Spinal cord (tissue), 9 donors: ENCODE measurements at regions not wholly inside any gene's neighbourhood (a gene's known extent, or its start where the extent isn't known, plus 50 kb on each side); places are given as distances from the start of the nearest gene placed in this dataset.

ENCODE experiments used
- DNase-seq, 6 donors: peaks; one replicate each; pipeline versions ENCODE4 v3.0.0 to v3.0.0-alpha.2; 2013 to 2015; ENCODE audit warnings: low spot score in 6 of 6, low read depth in 4 of 6
- H3K27ac ChIP-seq: one replicate; pipeline ENCODE4 v1.5.1; 2013; ENCODE audit warnings: low read depth, low read length, control low read depth
- H3K27me3 ChIP-seq: one replicate; pipeline ENCODE4 v1.6.1; 2013; ENCODE audit warnings: low read length; ENCODE audit not compliant: control insufficient read depth, insufficient read depth
- H3K36me3 ChIP-seq: one replicate; pipeline ENCODE4 v1.6.1; 2013; ENCODE audit warnings: low read length; ENCODE audit not compliant: control insufficient read depth, insufficient read depth
- H3K4me1 ChIP-seq: one replicate; pipeline ENCODE4 v1.6.1; 2013; ENCODE audit warnings: low read length; ENCODE audit not compliant: control insufficient read depth, insufficient read depth
- H3K4me3 ChIP-seq: one replicate; pipeline ENCODE4 v1.5.1; 2013; ENCODE audit warnings: low read depth, low read length, control low read depth
- H3K9me3 ChIP-seq: one replicate; pipeline ENCODE4 v1.6.1; 2013; ENCODE audit warnings: low read length; ENCODE audit not compliant: control insufficient read depth, insufficient read depth
- WGBS: methylation state at CpG from one replicate; pipeline ENCODE4 v1.1.5; 2013; ENCODE audit warnings: missing lambda C conversion rate; ENCODE audit not compliant: insufficient coverage; 5-methylcytosine and 5-hydroxymethylcytosine counted together
- donor health status: healthy.

DNA sequence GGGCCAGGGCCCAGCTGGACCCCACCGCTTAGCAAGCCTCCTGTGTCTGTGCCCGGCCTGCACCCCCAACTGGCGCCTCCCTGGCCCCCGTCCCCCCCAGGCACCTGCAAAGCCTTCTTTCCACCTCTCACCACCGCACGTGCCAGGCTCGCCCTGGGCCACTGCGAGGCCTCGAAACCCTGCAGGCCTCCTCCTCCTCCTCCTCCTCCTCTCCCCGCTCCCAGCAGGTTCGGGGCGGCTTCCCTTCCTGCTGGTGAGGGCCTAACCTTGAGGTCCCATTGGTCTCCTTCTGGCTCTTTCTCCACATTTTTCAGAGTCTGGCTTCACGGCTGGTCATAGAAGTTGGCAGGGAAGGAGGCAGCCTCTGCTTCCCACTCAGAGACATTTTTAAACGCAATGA is 76.8 kb upstream of the GATA5 start:
- no peaks in the 10 kb centered on the region for H3K9me3 ChIP-seq
- WGBS, result 77% methylated on average over 7 of the region's 14 CpGs
- no peaks in the 10 kb centered on the region for H3K36me3 ChIP-seq
- H3K27ac ChIP-seq, result no peak overlapping the region
- peaks cover 72% of the 10 kb centered on the region for H3K4me1 ChIP-seq
- no peak overlapping the region for H3K4me3 ChIP-seq
- H3K27me3 ChIP-seq, result peaks cover 66% of the 10 kb centered on the region
- DNase-seq, result no peak

DNA sequence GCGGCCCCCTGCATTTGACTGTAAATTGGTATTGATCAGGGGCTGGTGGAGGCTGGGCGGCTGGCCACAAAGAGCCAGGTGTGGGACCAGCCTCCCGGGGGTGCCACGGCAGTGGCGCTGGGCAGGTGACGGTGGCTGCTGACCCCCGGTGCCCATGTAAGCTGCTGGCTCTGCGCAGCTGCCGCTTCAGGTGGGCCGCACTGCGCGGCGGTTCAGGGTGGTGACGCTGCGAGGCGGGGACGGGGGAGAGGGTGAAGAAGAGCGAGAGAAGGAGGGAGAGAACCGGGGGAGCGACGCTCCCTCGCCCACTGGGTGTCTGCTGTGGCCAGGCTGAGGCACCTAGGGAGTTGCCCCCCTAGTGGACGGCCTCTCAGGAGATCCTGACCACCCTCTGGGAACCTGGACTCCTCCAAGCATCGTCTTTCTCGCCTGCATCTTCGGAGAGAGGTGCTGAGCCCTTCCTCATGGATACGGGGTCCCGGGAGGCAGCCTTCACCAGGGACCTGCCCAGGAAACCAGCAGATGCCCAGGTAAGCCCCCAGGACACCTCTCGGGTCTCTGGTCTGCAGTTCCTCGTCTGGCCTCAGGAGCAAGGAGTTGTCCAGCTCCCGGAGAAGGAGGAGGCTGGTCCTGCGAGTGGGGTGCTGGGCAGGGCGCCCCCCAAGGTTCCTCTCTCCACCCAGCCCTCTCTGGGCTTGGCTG is 77.5 kb upstream of the GATA5 start:
- DNase-seq, result no peak
- H3K27ac ChIP-seq, result no peak overlapping the region
- H3K4me3 ChIP-seq, result no peak overlapping the region
- peaks cover 70% of the 10 kb centered on the region for H3K27me3 ChIP-seq
- WGBS, result 88% methylated on average over 33 of the region's 33 CpGs
- H3K4me1 ChIP-seq, result peaks cover 75% of the 10 kb centered on the region
- H3K9me3 ChIP-seq, result no peaks in the 10 kb centered on the region
- H3K36me3 ChIP-seq, result no peaks in the 10 kb centered on the region

GRCh38 chr20:62553838-62554161 is 78.0 kb upstream of the GATA5 start:
- peaks cover 70% of the 10 kb centered on the region for H3K27me3 ChIP-seq
- H3K36me3 ChIP-seq, result no peaks in the 10 kb centered on the region
- DNase-seq, result no peak
- H3K4me3 ChIP-seq, result no peak overlapping the region
- WGBS, result 87% methylated on average over 7 of the region's 7 CpGs
- H3K27ac ChIP-seq, result no peak overlapping the region
- no peaks in the 10 kb centered on the region for H3K9me3 ChIP-seq
- peaks cover 73% of the 10 kb centered on the region for H3K4me1 ChIP-seq

DNA sequence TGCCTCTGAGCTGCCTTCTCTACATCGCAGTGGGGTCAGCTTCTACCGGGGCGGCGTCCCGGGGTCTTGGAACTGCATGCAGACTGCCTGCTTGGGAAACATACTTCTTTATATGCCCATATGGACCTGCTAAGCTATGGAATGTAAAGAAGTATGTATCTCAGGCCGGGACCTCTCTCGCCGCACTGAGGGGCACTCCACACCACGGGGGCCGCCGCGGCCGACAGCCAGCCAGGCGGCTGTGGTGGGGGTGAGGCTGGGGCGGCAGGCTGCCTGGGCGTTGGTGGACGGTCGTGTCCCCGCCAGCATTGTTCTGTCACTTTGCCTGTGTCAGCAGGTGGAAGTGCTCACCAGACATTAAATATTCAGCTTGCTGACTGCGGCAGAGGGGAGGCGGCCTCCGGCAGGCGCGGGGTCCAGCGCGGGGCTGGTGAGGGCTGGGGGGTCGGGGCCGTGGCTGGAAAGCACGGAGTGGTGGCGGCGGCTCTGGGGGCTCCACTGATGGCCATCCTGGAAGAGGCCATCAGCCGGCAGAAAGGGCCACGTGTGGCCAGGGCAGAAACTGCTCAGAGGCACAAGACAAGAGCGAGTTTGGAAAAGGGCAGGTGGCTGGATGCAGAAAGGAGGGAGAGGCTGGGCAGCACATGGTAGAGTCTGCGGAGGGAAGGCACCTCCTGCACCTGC is 78.6 kb upstream of the GATA5 start:
- Histone ChIP-seq H3K4me1 (peaks cover 67% of the 10 kb centered on the region), H3K4me3 (no peak overlapping the region), H3K27ac (no peak overlapping the region), H3K27me3 (peaks cover 68% of the 10 kb centered on the region), H3K9me3 (no peaks in the 10 kb centered on the region), H3K36me3 (no peaks in the 10 kb centered on the region)
- peak in 1 of 6 donors; percentile 47 for DNase-seq
- WGBS, result 46% methylated on average over 30 of the region's 35 CpGs

- Histone ChIP-seq H3K27ac (no peak overlapping the region), H3K27me3 (peaks cover 62% of the 10 kb centered on the region), H3K4me3 (no peak overlapping the region), H3K36me3 (no peaks in the 10 kb centered on the region), H3K9me3 (no peaks in the 10 kb centered on the region), H3K4me1 (peaks cover 60% of the 10 kb centered on the region)
- WGBS, result 85% methylated on average over 27 of the region's 27 CpGs
- no peak for DNase-seq
Measured at GRCh38 chr20:62554898-62555641, 79.3 kb upstream of the GATA5 start.

DNA sequence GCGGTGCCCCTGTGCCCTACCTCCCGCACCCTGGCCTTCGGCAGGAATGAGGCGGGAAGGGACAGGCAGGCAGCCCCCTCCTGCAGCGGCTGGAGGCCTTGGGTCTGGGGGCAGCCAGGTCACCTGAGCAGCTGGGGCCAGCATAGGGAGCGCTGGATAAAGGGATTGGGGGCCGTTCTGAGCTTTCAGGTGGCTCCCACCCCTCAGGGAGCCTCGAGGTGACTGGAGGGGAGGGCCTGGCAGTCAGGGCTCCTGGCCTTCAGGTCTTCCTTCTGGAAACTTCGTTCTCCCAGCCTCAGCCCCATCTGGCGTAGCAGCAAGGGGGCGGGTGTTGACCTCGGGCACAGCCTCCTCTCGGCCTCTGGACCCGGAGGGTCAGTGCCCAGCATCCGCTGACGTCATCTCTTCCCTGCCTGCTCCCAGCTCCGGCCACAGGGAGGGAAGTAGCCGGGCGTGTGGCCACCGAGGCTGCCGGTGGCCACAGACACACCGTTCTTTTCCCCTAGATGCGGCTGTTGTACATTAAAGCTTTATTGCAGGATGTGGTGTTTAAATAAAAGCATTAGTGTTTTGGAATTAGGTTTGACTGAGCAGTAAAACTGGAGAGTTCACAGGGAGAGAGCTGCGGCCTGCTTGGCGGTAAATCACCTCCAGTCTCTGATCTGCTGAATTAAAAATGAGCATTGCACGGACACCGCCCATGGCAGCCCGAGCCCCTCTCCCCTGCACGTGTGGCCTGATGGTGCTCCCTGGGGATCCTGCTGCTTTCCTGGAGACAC is 80.0 kb upstream of the GATA5 start:
- Histone ChIP-seq H3K4me1 (peaks cover 53% of the 10 kb centered on the region), H3K27ac (no peak overlapping the region)

GRCh38 chr20:62557462-62557861 is 81.7 kb upstream of the GATA5 start:
- DNase-seq, result no peak
- WGBS, result 63% methylated on average over 14 of the region's 14 CpGs
- peaks cover 45% of the 10 kb centered on the region for H3K4me1 ChIP-seq
- H3K27ac ChIP-seq, result no peak overlapping the region
- no peak overlapping the region for H3K4me3 ChIP-seq
- H3K36me3 ChIP-seq, result no peaks in the 10 kb centered on the region
- H3K9me3 ChIP-seq, result no peaks in the 10 kb centered on the region
- H3K27me3 ChIP-seq, result peaks cover 40% of the 10 kb centered on the region

More for the DNA sequence above, 80.0 kb upstream of the GATA5 start:
- WGBS, result 59% methylated on average over 23 of the region's 29 CpGs
- no peak overlapping the region for H3K4me3 ChIP-seq
- DNase-seq, result peak in 1 of 6 donors; percentile 49
- peaks cover 55% of the 10 kb centered on the region for H3K27me3 ChIP-seq
- no peaks in the 10 kb centered on the region for H3K36me3 ChIP-seq
- H3K9me3 ChIP-seq, result no peaks in the 10 kb centered on the region

GRCh38 chr20:62557999-62558408 is 82.2 kb upstream of the GATA5 start:
- Histone ChIP-seq H3K36me3 (no peaks in the 10 kb centered on the region), H3K9me3 (no peaks in the 10 kb centered on the region), H3K4me1 (peaks cover 42% of the 10 kb centered on the region), H3K4me3 (no peak overlapping the region), H3K27me3 (peaks cover 36% of the 10 kb centered on the region), H3K27ac (no peak overlapping the region)
- WGBS, result 71% methylated on average over 13 of the region's 14 CpGs
- DNase-seq, result no peak

- no peaks in the 10 kb centered on the region for H3K9me3 ChIP-seq
- 72% methylated on average over 12 of the region's 17 CpGs for WGBS
- H3K27me3 ChIP-seq, result peaks cover 28% of the 10 kb centered on the region
- peaks cover 3% of the 10 kb centered on the region for H3K36me3 ChIP-seq
- DNase-seq, result no peak
- H3K27ac ChIP-seq, result no peak overlapping the region
- no peak overlapping the region for H3K4me3 ChIP-seq
- H3K4me1 ChIP-seq, result peaks cover 42% of the 10 kb centered on the region
Measured at GRCh38 chr20:62558779-62559178, 83.0 kb upstream of the GATA5 start.
